Neural progenitor cell (in vitro differentiated cells): ENCODE measurements at regions not wholly inside any gene's neighbourhood (a gene's known extent, or its start where the extent isn't known, plus 50 kb on each side); places are given as distances from the start of the nearest gene placed in this dataset.

Experiments
- DNase-seq: peaks from one replicate; pipeline ENCODE4 v3.0.0-alpha.2; 2016; ENCODE audit warnings: low spot score
- H2AFZ ChIP-seq: fragments of 200-600 bp; sonication (generic); replicated peaks from 2 replicates; pipeline ENCODE4 v1.6.1; 2016; ENCODE audit warnings: antibody characterized with exemption
- H3F3A ChIP-seq: fragments of 200-600 bp; sonication (generic); 2 replicates; pipeline ENCODE4 v1.6.1; 2016; ENCODE audit warnings: antibody characterized with exemption, low read depth
- H3K27ac ChIP-seq: fragments of 200-600 bp; sonication (generic); 2 replicates; pipeline ENCODE4 v1.5.1; 2016; ENCODE audit warnings: mild to moderate bottlenecking
- H3K27me3 ChIP-seq: fragments of 200-600 bp; sonication (generic); 2 replicates; pipeline ENCODE4 v1.6.1; 2016; ENCODE audit warnings: mild to moderate bottlenecking, moderate library complexity
- H3K36me3 ChIP-seq: fragments of 200-600 bp; sonication (generic); 2 replicates; pipeline ENCODE4 v1.5.1; 2016
- H3K4me1 ChIP-seq: fragments of 200-600 bp; sonication (generic); 2 replicates; pipeline ENCODE4 v1.6.1; 2016; ENCODE audit warnings: mixed run types
- H3K4me2 ChIP-seq: fragments of 200-600 bp; sonication (generic); 2 replicates; pipeline ENCODE4 v1.6.1; 2016
- H3K4me3 ChIP-seq: fragments of 200-600 bp; sonication (generic); 2 replicates; pipeline ENCODE4 v1.5.1; 2016
- H3K79me2 ChIP-seq: fragments of 200-600 bp; sonication (generic); 2 replicates; pipeline ENCODE4 v1.6.1; 2016; ENCODE audit warnings: low read depth
- H3K9ac ChIP-seq: fragments of 200-600 bp; sonication (generic); 2 replicates; pipeline ENCODE4 v1.6.1; 2016
- H3K9me3 ChIP-seq: fragments of 200-600 bp; sonication (generic); 2 replicates; pipeline ENCODE4 v1.5.1; 2016; ENCODE audit warnings: low read depth
- H4K20me1 ChIP-seq: fragments of 200-600 bp; sonication (generic); 2 replicates; pipeline ENCODE4 v1.6.1; 2016; ENCODE audit warnings: low read depth
- H3K27ac Mint-ChIP-seq: 3 replicates; pipeline ENCODE4 v1.8.0; 2021; ENCODE audit warnings: mixed read lengths
- H3K27me3 Mint-ChIP-seq: 2 replicates; pipeline ENCODE4 v1.8.0; 2022; ENCODE audit warnings: low read depth, mild to moderate bottlenecking, inconsistent platforms, moderate library complexity, mixed read lengths; ENCODE audit not compliant: insufficient read depth
- H3K36me3 Mint-ChIP-seq: 3 replicates; pipeline ENCODE4 v1.8.0; 2021; ENCODE audit warnings: mixed read lengths
- H3K4me1 Mint-ChIP-seq: 3 replicates; pipeline ENCODE4 v1.8.0; 2021; ENCODE audit warnings: mixed read lengths
- H3K4me3 Mint-ChIP-seq: 3 replicates; pipeline ENCODE4 v1.8.0; 2021; ENCODE audit warnings: mild to moderate bottlenecking, moderate library complexity, mixed read lengths
- H3K9me3 Mint-ChIP-seq: 3 replicates; pipeline ENCODE4 v1.8.0; 2020; ENCODE audit warnings: mixed read lengths
- EZH2 ChIP-seq: fragments of 200-600 bp; sonication (generic); IDR thresholded peaks from 2 replicates; pipeline ENCODE4 v1.6.1; 2017; ENCODE audit warnings: antibody characterized with exemption, mild to moderate bottlenecking, moderate library complexity
- EZH2phosphoT487 ChIP-seq: fragments of 200-600 bp; sonication (generic); IDR thresholded peaks from 2 replicates; pipeline ENCODE4 v1.6.1; 2017; ENCODE audit warnings: antibody characterized with exemption
- TF ChIP-seq, protein P1 (sequence below): fragments of 200-600 bp; sonication (generic); IDR thresholded peaks from 2 replicates; pipeline ENCODE4 v1.5.1; 2017; ENCODE audit warnings: antibody characterized with exemption, mild to moderate bottlenecking

DNA sequence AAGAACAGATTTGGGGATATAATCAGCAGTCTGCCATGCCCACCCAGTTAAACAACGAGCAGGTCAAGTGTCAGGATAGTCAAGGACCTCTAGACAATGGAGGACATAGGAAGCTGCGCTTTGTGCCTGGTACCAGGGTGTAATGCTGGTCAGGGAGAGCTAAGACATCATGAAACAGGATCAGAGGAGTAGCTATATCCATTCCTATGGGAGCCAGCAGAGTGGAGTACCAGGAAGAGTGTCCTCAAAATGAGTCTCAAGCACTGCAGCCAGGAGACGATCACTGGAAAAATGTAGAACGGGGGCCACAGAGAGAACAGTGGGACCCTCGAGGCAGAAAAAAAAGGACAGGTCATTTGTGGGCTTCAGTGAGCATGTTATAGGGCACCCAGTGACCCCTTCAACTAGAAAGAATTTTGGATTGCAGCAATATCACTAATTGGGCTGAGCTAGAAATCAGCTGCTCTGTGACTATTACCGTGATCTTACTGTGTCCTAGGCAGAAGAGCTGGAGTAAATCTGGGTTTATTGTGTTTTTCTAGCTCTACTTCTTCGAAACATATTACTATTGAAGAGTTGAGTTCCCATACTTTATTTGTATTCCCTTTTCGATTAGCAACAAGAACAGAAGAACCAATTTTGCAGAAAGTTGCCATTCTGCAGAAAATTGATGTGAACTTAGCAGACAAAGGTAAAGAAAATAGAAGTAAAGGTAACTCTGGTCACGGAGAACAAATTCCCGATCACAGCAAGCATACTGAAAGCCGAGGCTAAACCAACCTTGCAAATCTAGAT, 319.6 kb downstream of the AHR start:
- DNase-seq = no peak
- H3K27me3 Mint-ChIP-seq = peaks cover 2% of the 10 kb centered on the region
- no peaks in the 10 kb centered on the region for H3K4me1 Mint-ChIP-seq
- Histone ChIP-seq H3K9me3 (no peaks in the 10 kb centered on the region), H3K9ac (no peak overlapping the region), H3K27me3 (no peaks in the 10 kb centered on the region), H3F3A (no peaks in the 10 kb centered on the region), H2AFZ (no peak overlapping the region), H3K4me1 (no peaks in the 10 kb centered on the region), H3K4me3 (no peak overlapping the region), H3K27ac (no peak overlapping the region), H3K36me3 (no peaks in the 10 kb centered on the region), H3K4me2 (no peak overlapping the region), H4K20me1 (no peaks in the 10 kb centered on the region), H3K79me2 (no peaks in the 10 kb centered on the region)
- H3K36me3 Mint-ChIP-seq = no peaks in the 10 kb centered on the region
- no peak for TF ChIP-seq EZH2phosphoT487
- no peak for TF ChIP-seq EZH2
- TF ChIP-seq, protein P1, sequence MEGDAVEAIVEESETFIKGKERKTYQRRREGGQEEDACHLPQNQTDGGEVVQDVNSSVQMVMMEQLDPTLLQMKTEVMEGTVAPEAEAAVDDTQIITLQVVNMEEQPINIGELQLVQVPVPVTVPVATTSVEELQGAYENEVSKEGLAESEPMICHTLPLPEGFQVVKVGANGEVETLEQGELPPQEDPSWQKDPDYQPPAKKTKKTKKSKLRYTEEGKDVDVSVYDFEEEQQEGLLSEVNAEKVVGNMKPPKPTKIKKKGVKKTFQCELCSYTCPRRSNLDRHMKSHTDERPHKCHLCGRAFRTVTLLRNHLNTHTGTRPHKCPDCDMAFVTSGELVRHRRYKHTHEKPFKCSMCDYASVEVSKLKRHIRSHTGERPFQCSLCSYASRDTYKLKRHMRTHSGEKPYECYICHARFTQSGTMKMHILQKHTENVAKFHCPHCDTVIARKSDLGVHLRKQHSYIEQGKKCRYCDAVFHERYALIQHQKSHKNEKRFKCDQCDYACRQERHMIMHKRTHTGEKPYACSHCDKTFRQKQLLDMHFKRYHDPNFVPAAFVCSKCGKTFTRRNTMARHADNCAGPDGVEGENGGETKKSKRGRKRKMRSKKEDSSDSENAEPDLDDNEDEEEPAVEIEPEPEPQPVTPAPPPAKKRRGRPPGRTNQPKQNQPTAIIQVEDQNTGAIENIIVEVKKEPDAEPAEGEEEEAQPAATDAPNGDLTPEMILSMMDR = no peak
- no peak overlapping the region for H3K27ac Mint-ChIP-seq
- no peak overlapping the region for H3K4me3 Mint-ChIP-seq
- no peaks in the 10 kb centered on the region for H3K9me3 Mint-ChIP-seq

DNA sequence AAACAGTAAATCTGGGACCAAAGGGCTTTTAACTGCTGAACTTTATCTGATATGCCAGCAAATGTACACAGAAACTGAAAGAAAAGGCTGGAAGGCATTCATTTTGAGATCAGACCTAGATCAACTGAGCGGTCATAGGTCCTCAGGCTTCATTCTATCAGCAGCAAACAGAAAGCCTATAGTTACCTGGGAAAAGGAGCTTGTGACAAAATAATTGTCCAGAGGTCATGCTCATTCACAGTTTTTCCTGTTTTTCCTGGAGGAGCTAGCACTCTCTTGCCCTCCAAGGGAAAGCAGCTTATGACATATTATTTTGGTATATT, 320.2 kb downstream of the AHR start:
- peaks cover 2% of the 10 kb centered on the region for H3K4me1 Mint-ChIP-seq
- Histone ChIP-seq H3K4me3 (no peak overlapping the region), H3K9ac (no peak overlapping the region), H2AFZ (no peak overlapping the region), H3K9me3 (no peaks in the 10 kb centered on the region), H3K27ac (no peak overlapping the region), H4K20me1 (no peaks in the 10 kb centered on the region), H3K36me3 (no peaks in the 10 kb centered on the region), H3K4me2 (no peak overlapping the region), H3F3A (no peaks in the 10 kb centered on the region), H3K79me2 (no peaks in the 10 kb centered on the region), H3K4me1 (no peaks in the 10 kb centered on the region), H3K27me3 (no peaks in the 10 kb centered on the region)
- H3K9me3 Mint-ChIP-seq = no peaks in the 10 kb centered on the region
- no peak for TF ChIP-seq EZH2
- no peak for TF ChIP-seq EZH2phosphoT487
- TF ChIP-seq, protein P1 = no peak
- H3K27me3 Mint-ChIP-seq = peaks cover 2% of the 10 kb centered on the region
- no peak overlapping the region for H3K27ac Mint-ChIP-seq
- no peak for DNase-seq
- H3K36me3 Mint-ChIP-seq = no peaks in the 10 kb centered on the region
- no peak overlapping the region for H3K4me3 Mint-ChIP-seq

DNA sequence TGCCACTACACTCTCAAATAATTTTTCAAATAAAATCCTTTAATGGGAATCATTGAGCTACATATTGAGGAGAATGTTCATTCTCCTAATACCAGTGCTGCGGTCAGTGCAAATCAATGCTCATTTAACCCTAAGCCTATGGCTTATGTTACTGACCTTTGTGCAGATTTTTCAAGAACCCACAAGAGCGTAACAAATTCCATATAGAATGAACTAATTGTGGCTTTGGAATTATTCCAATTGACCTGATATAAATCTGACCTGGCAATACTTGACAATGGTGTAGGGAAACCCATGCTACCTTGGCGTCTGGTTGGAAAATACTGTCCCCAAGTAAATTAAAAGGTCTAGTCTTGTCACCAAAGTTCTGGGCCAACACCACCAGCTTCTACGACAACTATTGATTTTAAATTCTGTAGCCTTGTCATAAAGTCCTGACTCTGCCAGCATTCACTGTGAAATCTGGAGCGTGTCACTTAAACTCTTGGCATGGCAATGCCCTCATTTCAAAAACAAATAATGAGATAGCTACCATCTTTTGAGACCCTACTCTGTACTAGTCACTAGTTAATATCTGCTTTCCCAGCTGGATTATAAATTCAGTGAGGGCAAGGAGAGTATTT, 320.9 kb downstream of the AHR start:
- Histone ChIP-seq H3K9me3 (no peaks in the 10 kb centered on the region), H2AFZ (no peak overlapping the region), H3K4me1 (no peaks in the 10 kb centered on the region), H3K36me3 (no peaks in the 10 kb centered on the region), H4K20me1 (no peaks in the 10 kb centered on the region), H3K4me2 (no peak overlapping the region), H3K9ac (no peak overlapping the region), H3K4me3 (no peak overlapping the region), H3F3A (no peaks in the 10 kb centered on the region), H3K27ac (no peak overlapping the region), H3K79me2 (no peaks in the 10 kb centered on the region), H3K27me3 (no peaks in the 10 kb centered on the region)
- no peaks in the 10 kb centered on the region for H3K36me3 Mint-ChIP-seq
- peaks cover 2% of the 10 kb centered on the region for H3K27me3 Mint-ChIP-seq
- H3K9me3 Mint-ChIP-seq = no peaks in the 10 kb centered on the region
- H3K27ac Mint-ChIP-seq = no peak overlapping the region
- no peak overlapping the region for H3K4me3 Mint-ChIP-seq
- no peak for DNase-seq
- TF ChIP-seq, protein P1 = no peak
- no peak for TF ChIP-seq EZH2
- TF ChIP-seq EZH2phosphoT487 = no peak
- peaks cover 2% of the 10 kb centered on the region for H3K4me1 Mint-ChIP-seq
